ENCODE measurements at regions not wholly inside any gene's neighbourhood (a gene's known extent, or its start where the extent isn't known, plus 50 kb on each side); places are given as distances from the start of the nearest gene placed in this dataset.
"Not testable (repeated sequence)": the region's sequence is repeated elsewhere in the genome, so short reads cannot be mapped to it uniquely, and the experiment has no call there.

DNA sequence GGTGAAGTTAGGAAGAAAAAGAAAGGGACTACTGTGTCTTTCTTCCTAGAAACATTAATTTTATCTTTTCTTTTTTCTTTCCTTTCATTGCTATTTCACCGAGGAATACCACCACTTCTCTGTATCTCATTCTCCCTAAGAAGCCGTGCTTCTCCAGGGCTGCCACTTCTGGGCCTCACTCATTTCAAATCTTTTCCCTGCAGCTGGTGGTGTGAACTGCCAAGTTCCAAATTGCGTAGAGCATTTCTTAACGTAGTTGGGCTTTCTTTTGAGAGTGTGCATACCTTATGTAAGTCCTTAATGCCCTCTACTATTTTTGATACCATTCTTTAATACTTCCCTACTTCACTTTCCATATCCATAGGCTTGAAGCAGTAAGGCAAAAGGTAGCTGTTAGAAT lies 66.7 kb upstream of the CYP1B1 start:
- Histone ChIP-seq H3K9me3 (replicated peaks) (peaks cover 3% of the 10 kb centered on the region; the same call in 1 of the 2 replicates), H3K27me3 (replicated peaks) (no peaks in the 10 kb centered on the region), H3K36me3 (no peaks in the 10 kb centered on the region), H3K27ac (no peak overlapping the region), H3K4me1 (replicated peaks) (peaks cover 29% of the 10 kb centered on the region), H3K4me3 (no peak overlapping the region)
- no peak for DNase-seq (ENCODE audit: low read depth in 1 of 2, low spot score in 2 of 2)

DNA sequence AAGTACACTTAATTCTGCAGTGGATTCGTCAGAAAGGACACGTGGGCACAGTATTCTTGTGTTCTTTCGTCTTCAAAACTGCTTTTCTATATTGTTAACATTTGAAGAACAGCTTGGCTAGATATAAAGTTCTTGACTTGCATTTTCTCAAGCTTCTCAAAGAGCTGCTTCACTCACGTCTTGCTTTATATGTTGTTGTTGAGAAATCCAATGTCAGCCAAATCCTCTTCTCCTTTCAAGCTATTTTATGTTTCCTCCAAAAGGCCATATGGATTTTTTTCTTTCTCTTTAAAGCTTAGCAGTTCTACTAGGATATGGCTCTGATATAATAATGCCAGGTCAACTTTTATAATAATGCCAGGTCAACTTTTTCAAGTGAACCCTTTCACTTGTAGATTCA lies 65.5 kb upstream of the CYP1B1 start:
- Histone ChIP-seq H3K4me1 (replicated peaks) (peaks cover 18% of the 10 kb centered on the region), H3K27ac (no peak overlapping the region), H3K27me3 (replicated peaks) (no peaks in the 10 kb centered on the region), H3K36me3 (no peaks in the 10 kb centered on the region), H3K9me3 (replicated peaks) (peaks cover 3% of the 10 kb centered on the region; the same call in 1 of the 2 replicates), H3K4me3 (no peak overlapping the region)
- DNase-seq (ENCODE audit: low read depth in 1 of 2, low spot score in 2 of 2): no peak

DNA sequence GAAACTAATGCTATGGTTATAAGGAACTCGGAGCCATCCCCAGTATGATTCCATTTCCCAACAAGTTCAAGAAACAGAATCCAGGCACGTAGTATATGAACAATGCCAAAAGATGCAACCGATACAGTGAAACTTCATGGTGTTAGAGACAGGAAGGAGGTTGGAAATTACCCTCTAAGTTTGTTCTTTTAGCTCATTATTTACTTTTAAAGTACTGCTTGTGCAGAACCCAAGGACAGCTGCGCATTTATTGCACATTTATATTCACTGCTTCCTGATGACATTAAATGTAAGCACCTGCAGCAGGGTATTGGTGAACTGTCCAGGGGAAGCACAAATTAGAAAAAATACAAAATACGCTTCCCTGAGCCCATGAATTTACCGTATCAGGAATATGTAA lies 63.0 kb upstream of the CYP1B1 start:
- Histone ChIP-seq H3K4me1 (replicated peaks) (no peaks in the 10 kb centered on the region), H3K36me3 (no peaks in the 10 kb centered on the region), H3K27ac (no peak overlapping the region), H3K9me3 (replicated peaks) (peaks cover 3% of the 10 kb centered on the region; the same call in 1 of the 2 replicates), H3K4me3 (no peak overlapping the region), H3K27me3 (replicated peaks) (no peaks in the 10 kb centered on the region)
- DNase-seq (ENCODE audit: low read depth in 1 of 2, low spot score in 2 of 2): no peak

DNA sequence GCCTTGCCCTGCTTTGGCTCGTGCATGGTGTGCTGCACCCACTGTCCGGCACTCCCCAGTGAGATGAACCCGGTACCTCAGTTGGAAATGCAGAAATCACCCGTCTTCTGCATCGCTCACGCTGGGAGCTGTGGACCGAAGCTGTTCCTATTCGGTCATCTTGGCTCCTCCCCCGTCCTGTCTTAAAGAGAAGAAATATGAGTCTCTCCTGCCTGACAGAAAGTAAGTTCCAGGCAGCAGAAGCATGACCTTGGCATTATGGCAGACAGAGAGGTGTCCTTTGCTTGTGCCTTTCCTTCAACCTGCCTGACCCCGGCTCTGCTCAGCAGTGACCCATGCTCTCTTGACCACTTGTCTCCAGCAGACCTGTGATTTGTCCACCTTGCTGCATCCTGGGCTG lies 62.5 kb upstream of the CYP1B1 start:
- DNase-seq (ENCODE audit: low read depth in 1 of 2, low spot score in 2 of 2): no peak
- Histone ChIP-seq H3K9me3 (replicated peaks) (peaks cover 3% of the 10 kb centered on the region; the same call in 1 of the 2 replicates), H3K4me3 (no peak overlapping the region), H3K27me3 (replicated peaks) (no peaks in the 10 kb centered on the region), H3K27ac (no peak overlapping the region), H3K4me1 (replicated peaks) (no peaks in the 10 kb centered on the region), H3K36me3 (no peaks in the 10 kb centered on the region)

DNA sequence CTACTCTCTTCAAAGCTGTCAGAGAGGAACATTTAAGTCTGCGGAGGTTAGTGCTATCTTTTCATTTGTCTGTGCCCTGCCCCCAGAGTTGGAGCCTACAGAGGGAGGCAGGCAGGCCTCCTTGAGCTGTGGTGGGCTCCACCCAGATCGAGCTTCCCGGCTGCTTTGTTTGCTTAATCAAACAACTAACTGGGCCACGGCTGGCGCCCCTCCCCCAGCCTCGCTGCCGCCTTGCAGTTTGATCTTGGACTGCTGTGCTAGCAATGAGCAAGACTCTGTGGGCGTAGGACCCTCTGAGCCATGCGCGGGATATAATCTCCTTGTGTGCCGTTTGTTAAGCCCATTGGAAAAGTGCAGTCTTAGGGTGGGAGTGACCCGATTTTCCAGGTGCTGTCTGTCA lies 62.0 kb upstream of the CYP1B1 start:
- H3K9me3 ChIP-seq (replicated peaks): not testable (repeated sequence)

DNA sequence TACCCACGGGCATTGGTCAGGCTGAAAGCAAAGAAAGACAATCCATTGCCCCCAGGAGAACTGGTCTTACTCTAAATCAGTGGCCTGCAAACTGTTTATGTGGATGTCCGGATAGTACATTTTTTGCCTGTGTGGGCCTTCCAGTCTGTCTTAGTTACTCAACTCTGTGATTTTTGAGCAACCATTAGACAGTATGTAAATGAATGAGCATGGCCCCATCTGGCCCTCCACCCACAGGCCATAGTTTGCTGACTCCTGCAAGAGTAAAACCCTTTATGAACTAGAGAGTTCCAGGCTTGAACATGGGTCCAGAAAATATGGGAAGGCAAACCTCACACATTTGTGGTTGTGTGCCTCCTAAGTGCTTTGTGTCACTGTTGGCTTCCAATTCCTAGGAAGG lies 55.7 kb upstream of the CYP1B1 start:
- Histone ChIP-seq H3K27ac (no peak overlapping the region), H3K27me3 (replicated peaks) (no peaks in the 10 kb centered on the region), H3K4me1 (replicated peaks) (no peaks in the 10 kb centered on the region; the same call in 1 of the 2 replicates), H3K9me3 (replicated peaks) (peaks cover 9% of the 10 kb centered on the region; the same call in 1 of the 2 replicates), H3K4me3 (no peak overlapping the region), H3K36me3 (no peaks in the 10 kb centered on the region)
- no peak for DNase-seq (ENCODE audit: low read depth in 1 of 2, low spot score in 2 of 2)

More for the DNA sequence above, 62.0 kb upstream of the CYP1B1 start:
- not testable (repeated sequence) for DNase-seq (ENCODE audit: low read depth in 1 of 2, low spot score in 2 of 2); H3K27ac ChIP-seq; H3K4me3 ChIP-seq; H3K36me3 ChIP-seq; H3K4me1 ChIP-seq (replicated peaks); H3K27me3 ChIP-seq (replicated peaks)

DNA sequence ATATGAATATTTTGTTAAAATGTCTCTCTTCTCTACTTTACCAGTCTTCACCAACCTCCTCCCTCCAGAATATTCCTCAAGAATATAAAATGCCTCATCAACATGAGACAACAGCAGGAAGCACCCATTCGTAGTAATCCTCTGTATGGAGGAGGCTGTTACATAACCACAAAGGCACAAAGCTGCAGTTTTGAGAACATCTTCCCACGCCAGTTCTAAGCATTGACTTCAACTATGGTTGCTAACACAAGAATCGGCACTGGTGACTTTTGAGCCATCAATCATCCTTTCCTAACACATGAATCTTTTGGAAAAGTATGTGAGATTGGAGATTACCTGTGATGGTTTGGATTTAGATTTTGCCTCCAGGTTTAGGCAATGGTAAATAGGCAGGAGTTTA lies 54.9 kb upstream of the CYP1B1 start:
- H3K9me3 ChIP-seq (replicated peaks): peaks cover 10% of the 10 kb centered on the region; the same call in 1 of the 2 replicates

DNA sequence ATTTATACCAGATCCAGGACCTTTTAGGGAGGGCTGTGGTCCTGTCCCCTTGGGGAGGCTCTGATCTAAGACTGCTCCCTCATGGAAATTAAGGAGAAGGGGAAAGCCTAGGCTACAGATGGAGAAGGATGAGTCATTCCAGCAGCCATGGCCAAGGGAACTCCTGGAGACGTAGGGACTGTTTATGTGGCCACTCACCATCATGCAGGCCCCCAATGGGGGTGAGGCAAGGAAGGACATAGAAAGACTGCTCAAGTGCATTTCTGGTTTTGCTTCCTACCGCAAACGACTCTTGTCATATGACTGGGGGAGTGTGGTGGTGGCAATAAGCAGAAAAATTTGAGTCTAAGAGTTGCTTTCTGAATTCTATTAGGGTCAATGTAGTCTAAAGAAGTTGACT lies 54.0 kb upstream of the CYP1B1 start:
- DNase-seq (ENCODE audit: low read depth in 1 of 2, low spot score in 2 of 2): no peak
- Histone ChIP-seq H3K4me3 (no peak overlapping the region), H3K9me3 (replicated peaks) (peaks cover 10% of the 10 kb centered on the region; the same call in 1 of the 2 replicates), H3K4me1 (replicated peaks) (no peaks in the 10 kb centered on the region; the same call in 1 of the 2 replicates), H3K36me3 (no peaks in the 10 kb centered on the region), H3K27ac (no peak overlapping the region), H3K27me3 (replicated peaks) (no peaks in the 10 kb centered on the region)

More for the DNA sequence above, 54.9 kb upstream of the CYP1B1 start:
- Histone ChIP-seq H3K36me3 (no peaks in the 10 kb centered on the region), H3K27ac (no peak overlapping the region), H3K27me3 (replicated peaks) (no peaks in the 10 kb centered on the region), H3K4me3 (no peak overlapping the region), H3K4me1 (replicated peaks) (no peaks in the 10 kb centered on the region; the same call in 1 of the 2 replicates)
- no peak for DNase-seq (ENCODE audit: low read depth in 1 of 2, low spot score in 2 of 2)

DNA sequence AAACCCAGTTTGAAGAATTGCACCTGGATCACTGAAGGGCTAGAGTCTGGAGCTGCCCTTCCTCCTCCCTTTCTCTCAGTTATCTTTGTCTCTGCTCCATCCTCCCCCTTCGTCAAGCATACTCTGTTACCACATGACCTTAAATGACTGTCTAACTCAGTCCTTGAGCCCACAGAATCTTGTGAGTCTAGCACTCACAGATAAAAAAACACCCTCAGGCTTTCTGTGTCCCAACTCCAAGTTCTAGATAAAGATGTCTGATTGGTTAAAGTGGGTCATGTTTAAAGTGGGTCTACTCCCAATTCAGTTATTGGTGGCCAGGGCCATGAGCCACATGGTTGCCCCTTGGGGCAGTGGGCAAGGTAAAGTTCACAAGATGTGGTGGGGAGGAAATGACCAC lies 53.5 kb upstream of the CYP1B1 start:
- no peaks in the 10 kb centered on the region; the same call in 1 of the 2 replicates for H3K4me1 ChIP-seq (replicated peaks)
- H3K9me3 ChIP-seq (replicated peaks): peaks cover 10% of the 10 kb centered on the region; the same call in 1 of the 2 replicates
- DNase-seq (ENCODE audit: low read depth in 1 of 2, low spot score in 2 of 2): no peak
- H3K27ac ChIP-seq: no peak overlapping the region
- H3K27me3 ChIP-seq (replicated peaks): no peaks in the 10 kb centered on the region
- no peaks in the 10 kb centered on the region for H3K36me3 ChIP-seq
- no peak overlapping the region for H3K4me3 ChIP-seq

DNA sequence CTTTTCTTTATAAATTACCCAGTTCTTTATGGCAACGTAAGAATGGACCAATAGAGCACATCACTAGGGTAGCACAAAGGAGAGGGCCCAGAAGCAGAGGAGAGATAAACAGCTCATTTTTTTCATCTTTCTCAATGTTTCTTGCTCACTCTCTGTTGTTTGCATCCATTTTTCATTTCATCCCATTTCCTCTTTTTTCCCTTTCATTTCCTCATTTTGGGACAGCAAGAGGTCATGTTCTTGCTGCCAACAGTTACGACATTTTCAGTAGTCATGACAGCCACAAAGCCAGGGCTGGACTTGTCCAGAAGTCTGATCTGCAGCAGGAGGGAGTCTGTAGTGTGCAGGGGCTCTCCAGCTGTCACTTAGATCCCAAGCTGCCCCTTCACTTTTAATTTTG lies 52.7 kb upstream of the CYP1B1 start:
- Histone ChIP-seq H3K27me3 (replicated peaks) (no peaks in the 10 kb centered on the region), H3K36me3 (no peaks in the 10 kb centered on the region), H3K9me3 (replicated peaks) (peaks cover 10% of the 10 kb centered on the region; the same call in 1 of the 2 replicates), H3K27ac (no peak overlapping the region), H3K4me1 (replicated peaks) (no peaks in the 10 kb centered on the region; the same call in 1 of the 2 replicates), H3K4me3 (no peak overlapping the region)
- DNase-seq (ENCODE audit: low read depth in 1 of 2, low spot score in 2 of 2): no peak

DNA sequence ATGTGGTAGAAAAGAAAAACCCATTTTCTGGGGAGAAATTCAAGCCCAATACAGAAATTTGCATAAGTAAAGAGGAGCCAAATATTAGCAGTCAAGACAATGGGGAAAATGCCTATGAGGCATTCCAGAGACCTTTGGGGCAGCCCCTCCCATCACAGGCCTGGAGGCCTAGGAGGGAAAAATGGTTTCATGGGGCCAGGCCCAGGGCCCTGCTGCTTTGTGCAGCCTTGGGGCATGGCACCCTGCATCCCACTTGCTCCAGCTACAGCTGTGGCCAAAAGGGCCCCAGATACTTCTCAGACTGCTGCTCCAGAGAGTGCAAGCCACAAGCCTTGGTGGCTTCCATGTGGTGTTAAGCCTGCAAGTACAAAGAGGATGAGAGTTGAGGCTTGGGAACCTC lies 51.3 kb upstream of the CYP1B1 start:
- H3K4me3 ChIP-seq: no peak overlapping the region
- DNase-seq (ENCODE audit: low read depth in 1 of 2, low spot score in 2 of 2): no peak
- H3K9me3 ChIP-seq (replicated peaks): peaks cover 10% of the 10 kb centered on the region; the same call in 1 of the 2 replicates
- H3K27me3 ChIP-seq (replicated peaks): no peaks in the 10 kb centered on the region
- H3K27ac ChIP-seq: no peak overlapping the region
- H3K36me3 ChIP-seq: no peaks in the 10 kb centered on the region
- H3K4me1 ChIP-seq (replicated peaks): no peaks in the 10 kb centered on the region; the same call in 1 of the 2 replicates

DNA sequence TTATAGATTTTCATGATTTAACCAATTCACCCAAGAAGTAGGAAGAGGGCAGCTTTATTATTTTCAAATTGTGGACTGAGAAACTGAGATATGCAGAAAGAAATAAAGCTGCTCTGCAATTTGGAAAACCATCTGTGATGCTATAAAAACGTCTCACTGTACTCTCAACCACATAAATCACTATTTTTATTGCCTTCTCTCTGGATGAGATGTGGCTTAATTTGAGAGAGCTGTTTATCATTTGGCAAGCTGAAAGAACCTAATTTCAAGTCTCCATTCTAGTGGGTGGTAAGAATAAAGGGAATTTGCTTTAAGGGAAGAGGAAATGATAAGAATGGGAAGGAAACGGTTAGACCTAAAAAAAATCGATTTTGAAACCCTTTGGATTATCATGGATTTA lies 49.9 kb upstream of the CYP1B1 start:
- no peak overlapping the region for H3K27ac ChIP-seq
- peaks cover 10% of the 10 kb centered on the region; the same call in 1 of the 2 replicates for H3K9me3 ChIP-seq (replicated peaks)
- no peaks in the 10 kb centered on the region; the same call in 1 of the 2 replicates for H3K4me1 ChIP-seq (replicated peaks)
- H3K4me3 ChIP-seq: no peak overlapping the region
- no peak for DNase-seq (ENCODE audit: low read depth in 1 of 2, low spot score in 2 of 2)
- no peaks in the 10 kb centered on the region for H3K36me3 ChIP-seq
- no peaks in the 10 kb centered on the region for H3K27me3 ChIP-seq (replicated peaks)
